DND-41 (cell line): ENCODE measurements at regions not wholly inside any gene's neighbourhood (a gene's known extent, or its start where the extent isn't known, plus 50 kb on each side); places are given as distances from the start of the nearest gene placed in this dataset.

ENCODE experiments used
- ATAC-seq: fragments of 200-7000 bp; cut with Tn5 transposase; 3 replicates; pipeline ENCODE4 v1.9.1; 2021; ENCODE audit warnings: low read depth; ENCODE audit not compliant: insufficient read depth
- DNase-seq: peaks from one replicate; pipeline ENCODE4 v3.0.0-alpha.2; 2020
- H2AFZ ChIP-seq: 2 replicates; pipeline ENCODE4 v1.6.0; 2012; ENCODE audit warnings: low read depth, low read length
- H3K27ac ChIP-seq: 2 replicates; pipeline ENCODE4 v1.5.1; 2012; ENCODE audit warnings: low read length, inconsistent platforms
- H3K27me3 ChIP-seq: fragments of 200-600 bp; sonication (generic); 2 replicates; pipeline ENCODE4 v1.6.0; 2012; ENCODE audit warnings: low read length, mild to moderate bottlenecking, inconsistent platforms; ENCODE audit not compliant: insufficient read depth, poor library complexity
- H3K36me3 ChIP-seq: 2 replicates; pipeline ENCODE4 v1.5.1; 2012; ENCODE audit warnings: low read length, inconsistent platforms; ENCODE audit not compliant: insufficient read depth
- H3K4me1 ChIP-seq: 2 replicates; pipeline ENCODE4 v1.5.1; 2012; ENCODE audit warnings: mild to moderate bottlenecking, low read length; ENCODE audit not compliant: insufficient read depth
- H3K4me2 ChIP-seq: 2 replicates; pipeline ENCODE4 v1.6.0; 2012; ENCODE audit warnings: mild to moderate bottlenecking, moderate library complexity, low read length, inconsistent platforms; ENCODE audit not compliant: insufficient read depth
- H3K4me3 ChIP-seq, 2 experiments: fragments of 200-600 bp in 1 of 2; shearing (Covaris generic) in 1 of 2; 2 replicates each; pipeline ENCODE4 v1.5.1; 2012 to 2016; ENCODE audit warnings: inconsistent platforms in 2 of 2, low read length in 2 of 2, mild to moderate bottlenecking in 2 of 2, low read depth in 1 of 2, moderate library complexity in 1 of 2
- H3K79me2 ChIP-seq: 2 replicates; pipeline ENCODE4 v1.6.0; 2012; ENCODE audit warnings: low read length, inconsistent platforms; ENCODE audit not compliant: insufficient read depth
- H3K9ac ChIP-seq: 2 replicates; pipeline ENCODE4 v1.6.0; 2012; ENCODE audit warnings: low read depth, mild to moderate bottlenecking, inconsistent platforms, low read length, moderate library complexity
- H3K9me3 ChIP-seq: 2 replicates; pipeline ENCODE4 v1.5.1; 2012; ENCODE audit warnings: low read length, moderate library complexity, mild to moderate bottlenecking, inconsistent platforms; ENCODE audit not compliant: insufficient read depth, severe bottlenecking
- H4K20me1 ChIP-seq: 2 replicates; pipeline ENCODE4 v1.6.0; 2012; ENCODE audit warnings: low read length; ENCODE audit not compliant: insufficient read depth
- CTCF ChIP-seq: IDR thresholded peaks from 2 replicates; pipeline ENCODE4 v1.5.1; 2012; ENCODE audit warnings: borderline replicate concordance, low read length, moderate library complexity, mild to moderate bottlenecking; ENCODE audit not compliant: poor library complexity, severe bottlenecking; ENCODE audit errors: extremely low read depth
- EZH2 ChIP-seq: IDR thresholded peaks from 3 replicates; pipeline ENCODE4 v1.6.1; 2012; ENCODE audit warnings: borderline replicate concordance, low read depth, mild to moderate bottlenecking, moderate library complexity, low read length, inconsistent platforms; ENCODE audit not compliant: severe bottlenecking

GRCh38 chr14:97180304-97181200, 383.4 kb downstream of the VRK1 start:
- Histone ChIP-seq H4K20me1 (no peaks in the 10 kb centered on the region), H3K9ac (no peak overlapping the region), H3K4me2 (no peak overlapping the region), H3K27ac (no peak overlapping the region), H3K79me2 (no peaks in the 10 kb centered on the region), H2AFZ (no peak overlapping the region), H3K36me3 (no peaks in the 10 kb centered on the region), H3K27me3 (no peaks in the 10 kb centered on the region), H3K4me3 (no peak overlapping the region), H3K4me1 (peaks cover 28% of the 10 kb centered on the region), H3K9me3 (no peaks in the 10 kb centered on the region)
- no peak for DNase-seq
- no peak for ATAC-seq
- TF ChIP-seq CTCF (no peak), EZH2 (no peak)

GRCh38 chr14:97185186-97185585, 388.0 kb downstream of the VRK1 start:
- Histone ChIP-seq H3K4me3 (no peak overlapping the region), H4K20me1 (no peaks in the 10 kb centered on the region), H3K9ac (no peak overlapping the region), H3K27ac (no peak overlapping the region), H3K27me3 (no peaks in the 10 kb centered on the region), H3K4me1 (0 out of 2 replicates have a peak, but pooled peaks cover 2% of the 10 kb centered on the region), H3K4me2 (no peak overlapping the region), H3K79me2 (no peaks in the 10 kb centered on the region), H3K9me3 (no peaks in the 10 kb centered on the region), H3K36me3 (no peaks in the 10 kb centered on the region), H2AFZ (no peak overlapping the region)
- TF ChIP-seq CTCF = peak; percentile 60
- TF ChIP-seq EZH2 = no peak
- no peak; the same call in 2 of the 3 replicates for ATAC-seq
- no peak for DNase-seq

- H3K79me2 ChIP-seq = no peaks in the 10 kb centered on the region
- TF ChIP-seq EZH2 (no peak), CTCF (no peak)
- H3K27me3 ChIP-seq = no peaks in the 10 kb centered on the region
- H2AFZ ChIP-seq = no peak overlapping the region
- no peaks in the 10 kb centered on the region for H3K36me3 ChIP-seq
- no peak overlapping the region for H3K9ac ChIP-seq
- no peak overlapping the region for H3K4me3 ChIP-seq
- H3K9me3 ChIP-seq = no peaks in the 10 kb centered on the region
- ATAC-seq (no peak), DNase-seq (no peak)
- no peaks in the 10 kb centered on the region for H4K20me1 ChIP-seq
- no peak overlapping the region for H3K4me2 ChIP-seq
- no peak overlapping the region for H3K27ac ChIP-seq
- no peaks in the 10 kb centered on the region for H3K4me1 ChIP-seq
Observed at GRCh38 chr14:97187916-97188315, 390.7 kb downstream of the VRK1 start.
